ES-I3 (cell line): ENCODE measurements at regions not wholly inside any gene's neighbourhood (a gene's known extent, or its start where the extent isn't known, plus 50 kb on each side); places are given as distances from the start of the nearest gene placed in this dataset.
"Not testable (repeated sequence)": the region's sequence is repeated elsewhere in the genome, so short reads cannot be mapped to it uniquely, and the experiment has no call there.

Source experiments
- H3K36me3 ChIP-seq: 2 replicates; pipeline ENCODE4 v1.6.1; 2013; ENCODE audit warnings: mild to moderate bottlenecking, low read length, control low read depth, moderate library complexity; ENCODE audit not compliant: insufficient read depth
- H3K4me1 ChIP-seq: 2 replicates; pipeline ENCODE4 v1.6.1; 2013; ENCODE audit warnings: mild to moderate bottlenecking, control low read depth, low read length; ENCODE audit not compliant: insufficient read depth
- H3K9ac ChIP-seq: 2 replicates; pipeline ENCODE4 v1.6.1; 2013; ENCODE audit warnings: low read depth, mild to moderate bottlenecking, low read length, moderate library complexity
- H3K9me3 ChIP-seq: 2 replicates; pipeline ENCODE4 v1.6.1; 2013; ENCODE audit warnings: mild to moderate bottlenecking, low read length, moderate library complexity; ENCODE audit not compliant: control insufficient read depth, insufficient read depth

DNA sequence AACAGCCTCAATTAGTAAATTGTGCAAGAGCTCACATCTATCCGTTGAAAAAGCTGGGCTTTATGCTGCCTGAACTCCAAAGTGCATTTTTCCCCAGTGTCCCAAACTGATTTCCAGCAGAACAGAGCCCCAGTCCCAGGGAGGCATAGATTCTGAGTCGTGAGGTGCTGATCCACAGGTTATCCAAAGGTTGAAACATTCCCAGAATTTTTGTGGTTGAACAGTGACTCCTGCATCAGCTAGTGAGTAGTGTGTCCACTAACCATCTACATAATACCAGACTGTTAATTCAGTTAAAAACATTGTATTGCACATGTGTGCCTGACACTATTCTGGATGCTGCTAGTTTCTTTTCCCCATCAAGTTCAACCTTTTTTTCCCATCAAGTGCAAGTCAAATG is 761.5 kb downstream of the GATA3 start:
- no peaks in the 10 kb centered on the region for H3K36me3 ChIP-seq
- no peak overlapping the region for H3K9ac ChIP-seq
- no peaks in the 10 kb centered on the region for H3K9me3 ChIP-seq
- H3K4me1 ChIP-seq: no peaks in the 10 kb centered on the region

DNA sequence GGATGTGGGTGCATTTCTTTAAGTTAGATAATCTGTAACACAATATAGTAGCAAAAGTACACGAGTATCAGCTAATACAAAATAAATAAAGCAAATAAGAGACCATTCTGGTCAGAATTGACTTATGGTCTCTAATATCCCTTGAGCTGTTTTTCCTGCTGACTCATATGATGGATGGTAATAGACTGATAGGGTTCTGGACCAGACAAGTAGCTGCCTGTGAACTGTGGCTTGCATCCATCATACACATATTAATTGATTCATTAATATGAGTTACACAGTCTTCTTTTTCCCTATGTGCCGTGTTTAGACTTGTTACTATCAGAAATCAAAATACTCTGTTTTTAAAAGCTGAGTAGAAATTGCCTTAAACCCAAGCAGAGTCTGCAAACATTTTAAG is 762.8 kb downstream of the GATA3 start:
- Histone ChIP-seq H3K9ac (no peak overlapping the region), H3K4me1 (no peaks in the 10 kb centered on the region), H3K36me3 (no peaks in the 10 kb centered on the region), H3K9me3 (no peaks in the 10 kb centered on the region)

DNA sequence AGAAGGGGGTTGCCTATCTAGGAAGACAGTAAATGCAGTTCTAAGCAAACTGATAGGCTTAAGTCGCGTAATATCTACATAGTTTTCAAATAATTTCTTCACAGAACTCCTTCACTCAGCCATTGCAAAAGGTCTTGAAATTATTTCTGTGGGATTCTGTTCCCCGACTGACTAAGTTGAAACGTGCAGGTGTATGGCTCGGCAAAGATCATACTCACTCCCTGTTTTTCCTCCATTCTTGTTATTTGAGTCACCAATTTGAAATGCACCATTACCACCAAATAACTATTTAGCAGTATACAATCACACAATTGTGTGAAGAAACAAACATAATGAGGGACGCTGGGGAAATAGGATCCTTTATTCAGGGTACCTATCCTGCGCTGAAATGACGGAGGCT is 771.1 kb downstream of the GATA3 start:
- Histone ChIP-seq H3K4me1 (no peaks in the 10 kb centered on the region), H3K9ac (no peak overlapping the region), H3K36me3 (no peaks in the 10 kb centered on the region), H3K9me3 (no peaks in the 10 kb centered on the region)

DNA sequence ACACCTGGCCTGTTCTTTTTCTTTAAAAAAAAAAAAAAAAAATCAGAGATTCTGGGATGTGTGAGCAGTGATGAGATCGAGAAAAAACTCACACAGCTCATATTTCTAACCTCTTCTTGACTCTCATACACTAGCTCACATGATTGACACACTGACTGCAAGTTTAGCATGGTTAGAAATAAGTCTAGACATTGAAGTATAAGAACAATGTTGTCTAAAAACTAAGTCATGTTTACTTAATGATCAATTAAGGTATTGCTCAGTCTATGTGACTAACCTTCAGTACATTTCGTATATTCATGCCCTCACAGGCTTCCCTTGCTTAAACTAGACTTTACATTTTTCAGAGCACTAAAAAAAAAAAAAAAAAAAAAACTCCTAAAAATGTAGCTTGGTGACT is 775.1 kb downstream of the GATA3 start:
- H3K9ac ChIP-seq: no peak overlapping the region
- H3K9me3 ChIP-seq: no peaks in the 10 kb centered on the region
- H3K36me3 ChIP-seq: no peaks in the 10 kb centered on the region
- H3K4me1 ChIP-seq: no peaks in the 10 kb centered on the region

DNA sequence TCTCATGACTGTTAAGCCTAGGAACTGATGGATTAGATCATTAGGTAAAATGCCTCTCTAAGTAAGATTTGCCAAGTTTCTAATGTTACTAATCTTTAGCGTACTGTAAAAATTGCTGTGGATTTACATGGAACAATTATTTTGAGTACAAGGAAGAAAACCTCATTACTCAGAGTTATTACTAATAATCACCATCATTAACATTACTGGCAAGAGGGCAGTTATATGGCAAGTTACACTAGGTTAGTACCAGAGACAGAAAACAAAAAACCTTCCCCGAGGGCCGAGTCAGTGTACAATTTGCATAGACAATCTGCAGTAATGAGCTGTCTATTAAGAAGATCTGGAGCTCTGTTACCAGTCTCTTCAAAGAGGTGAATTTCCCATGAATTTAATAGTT is 775.6 kb downstream of the GATA3 start:
- Histone ChIP-seq H3K9me3 (no peaks in the 10 kb centered on the region), H3K4me1 (no peaks in the 10 kb centered on the region), H3K9ac (no peak overlapping the region), H3K36me3 (no peaks in the 10 kb centered on the region)

DNA sequence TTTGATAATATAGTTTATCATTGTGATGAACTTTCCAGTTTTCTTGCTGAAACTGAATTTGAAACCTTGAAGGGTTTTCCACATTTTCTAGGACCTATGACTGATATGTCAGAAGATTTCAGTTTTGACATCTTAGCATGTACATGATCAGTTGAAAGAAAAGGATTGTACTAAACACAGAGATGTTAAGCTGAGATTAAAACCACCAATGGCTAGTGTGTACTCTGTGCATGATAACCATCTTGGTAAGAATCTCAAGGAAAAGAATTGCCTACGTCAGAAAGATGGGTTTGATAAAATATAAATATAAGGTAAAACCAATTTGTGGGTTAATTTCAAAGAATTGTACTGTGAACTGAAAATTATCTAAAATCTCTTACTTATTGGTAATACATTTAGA is 776.4 kb downstream of the GATA3 start:
- no peaks in the 10 kb centered on the region for H3K9me3 ChIP-seq
- H3K4me1 ChIP-seq: no peaks in the 10 kb centered on the region
- no peak overlapping the region for H3K9ac ChIP-seq
- no peaks in the 10 kb centered on the region for H3K36me3 ChIP-seq

DNA sequence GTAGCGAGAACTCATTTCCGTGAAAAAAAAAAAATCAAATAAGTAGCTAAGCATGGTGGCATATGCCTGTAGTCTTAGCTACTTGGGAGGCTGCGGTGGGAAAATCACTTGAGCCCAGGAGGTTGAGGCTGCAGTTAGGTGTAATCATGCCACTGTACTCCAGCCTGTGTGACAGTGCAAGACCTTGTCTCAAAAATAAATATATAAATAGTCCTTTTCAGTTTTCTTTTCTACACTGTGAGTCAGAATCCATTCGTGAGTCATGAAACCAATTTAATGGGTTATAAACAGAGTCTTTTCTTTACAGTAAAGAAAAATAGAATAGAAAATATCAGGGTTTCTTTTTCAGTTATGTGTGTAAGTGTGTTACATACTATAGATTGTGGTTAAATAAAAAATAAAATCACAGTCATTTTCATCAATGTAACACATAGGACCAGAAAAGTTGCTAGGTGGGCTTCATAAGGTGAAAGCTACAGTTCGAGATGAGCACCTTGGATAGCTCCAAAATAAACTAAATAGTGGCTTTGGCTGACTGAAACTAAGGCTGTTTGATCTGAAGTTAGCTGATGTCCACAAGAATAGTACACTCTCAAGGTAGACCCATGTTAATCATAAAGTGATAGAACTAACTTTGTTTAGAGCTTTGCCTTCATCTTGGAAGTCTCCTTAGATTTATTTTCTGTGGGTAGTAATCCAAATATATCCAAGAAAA is 781.1 kb downstream of the GATA3 start:
- Histone ChIP-seq H3K36me3 (no peaks in the 10 kb centered on the region), H3K4me1 (peaks cover 1% of the 10 kb centered on the region; the same call in 1 of the 2 replicates), H3K9ac (no peak overlapping the region), H3K9me3 (no peaks in the 10 kb centered on the region)

DNA sequence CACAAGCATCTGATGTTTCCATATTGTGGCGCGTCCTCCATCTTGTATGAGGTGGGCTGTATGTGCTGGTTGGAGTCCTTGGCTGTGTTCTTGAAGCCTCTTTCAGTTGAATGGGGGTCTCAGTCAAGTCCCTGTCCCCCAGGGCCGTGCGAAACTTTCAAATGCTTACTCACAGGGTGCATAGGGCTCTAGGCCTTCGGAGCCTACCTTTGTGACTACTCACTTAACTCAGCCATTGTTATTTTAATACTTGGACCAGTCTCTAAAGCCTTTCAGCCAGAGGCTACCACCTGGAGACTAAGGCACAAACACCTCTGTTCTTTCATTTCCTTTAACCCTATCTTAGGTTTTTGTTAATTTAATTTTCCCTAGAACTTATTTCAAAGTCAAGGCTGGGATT is 785.9 kb downstream of the GATA3 start:
- Histone ChIP-seq H3K36me3 (no peaks in the 10 kb centered on the region), H3K9me3 (no peaks in the 10 kb centered on the region), H3K4me1 (peaks cover 7% of the 10 kb centered on the region), H3K9ac (no peak overlapping the region)

DNA sequence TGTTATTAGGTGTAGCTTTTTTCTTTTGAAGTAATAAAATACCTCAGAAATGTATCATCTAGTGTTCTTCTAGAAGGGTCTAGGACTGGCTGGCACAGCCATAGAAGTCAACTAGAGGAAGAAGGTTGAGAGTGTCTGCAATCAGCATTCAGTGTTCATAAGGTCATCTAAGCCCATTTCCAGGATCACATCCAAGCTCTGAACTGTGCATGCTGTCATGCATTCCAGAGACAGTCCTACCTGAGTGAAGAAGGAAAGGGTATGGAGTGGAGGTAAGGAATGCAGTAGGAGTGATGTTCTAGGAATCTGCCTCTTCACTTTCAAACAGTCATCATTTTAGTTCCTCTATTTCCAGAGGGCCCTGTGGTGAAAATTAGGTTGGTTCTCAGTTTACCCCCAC is 789.7 kb downstream of the GATA3 start:
- Histone ChIP-seq H3K36me3 (no peaks in the 10 kb centered on the region), H3K9me3 (no peaks in the 10 kb centered on the region), H3K4me1 (peaks cover 7% of the 10 kb centered on the region), H3K9ac (no peak overlapping the region)

DNA sequence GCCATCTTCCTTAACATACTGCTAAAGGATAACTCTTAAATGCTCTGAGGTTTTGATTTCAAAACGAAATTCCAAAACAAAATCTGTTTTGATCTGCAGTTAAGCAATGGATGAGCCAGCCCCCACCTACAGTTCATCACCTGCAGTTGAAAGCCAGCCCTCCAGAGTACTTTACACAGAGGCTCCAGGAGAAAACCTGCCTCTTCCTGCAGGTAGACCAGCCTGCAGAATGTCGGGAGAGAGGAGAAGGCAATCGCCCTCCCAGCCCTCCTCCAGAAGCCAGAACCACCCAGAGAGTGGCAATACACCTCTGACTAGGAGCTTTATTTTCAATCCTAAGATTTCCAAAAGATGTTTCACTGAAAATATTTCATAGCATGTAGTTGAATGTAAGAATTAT is 798.1 kb downstream of the GATA3 start:
- H3K4me1 ChIP-seq: no peaks in the 10 kb centered on the region
- H3K9ac ChIP-seq: no peak overlapping the region
- no peaks in the 10 kb centered on the region for H3K36me3 ChIP-seq
- no peaks in the 10 kb centered on the region for H3K9me3 ChIP-seq

DNA sequence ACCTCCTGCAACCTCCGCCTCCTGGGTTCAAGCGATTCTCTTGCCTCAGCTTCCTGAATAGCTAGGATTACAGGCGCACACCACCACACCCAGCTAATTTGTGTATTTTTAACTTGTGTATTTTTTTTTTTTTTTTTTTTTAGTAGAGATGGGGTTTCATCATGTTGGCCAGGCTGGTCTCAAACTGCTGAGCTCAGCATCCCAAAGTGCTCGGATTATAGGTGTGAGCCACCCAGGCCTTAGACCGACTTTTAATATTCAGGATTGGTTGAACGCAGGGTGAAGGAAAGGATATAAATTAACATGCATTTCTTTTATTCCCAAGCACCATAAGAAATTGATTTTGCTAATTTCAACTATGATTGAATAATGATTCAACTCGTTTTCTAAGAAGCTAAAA is 798.6 kb downstream of the GATA3 start:
- Histone ChIP-seq H3K36me3 (no peaks in the 10 kb centered on the region), H3K9me3 (no peaks in the 10 kb centered on the region), H3K9ac (no peak overlapping the region), H3K4me1 (no peaks in the 10 kb centered on the region)

DNA sequence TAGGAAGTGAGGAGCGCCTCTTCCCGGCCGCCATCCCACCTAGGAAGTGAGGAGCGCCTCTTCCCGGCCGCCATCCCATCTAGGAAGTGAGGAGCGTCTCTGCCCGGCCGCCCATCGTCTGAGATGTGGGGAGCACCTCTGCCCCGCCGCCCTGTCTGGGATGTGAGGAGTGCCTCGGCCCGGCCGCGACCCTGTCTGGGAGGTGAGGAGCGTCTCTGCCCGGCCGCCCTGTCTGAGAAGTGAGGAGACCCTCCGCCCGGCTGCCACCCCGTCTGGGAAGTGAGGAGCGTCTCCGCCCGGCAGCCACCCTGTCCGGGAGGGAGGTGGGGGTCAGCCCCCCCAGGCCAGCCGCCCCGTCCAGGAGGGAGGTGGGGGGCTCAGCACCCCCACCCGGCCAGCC is 814.4 kb downstream of the GATA3 start:
- not testable (repeated sequence) for H3K9ac ChIP-seq, H3K4me1 ChIP-seq, H3K36me3 ChIP-seq, H3K9me3 ChIP-seq

DNA sequence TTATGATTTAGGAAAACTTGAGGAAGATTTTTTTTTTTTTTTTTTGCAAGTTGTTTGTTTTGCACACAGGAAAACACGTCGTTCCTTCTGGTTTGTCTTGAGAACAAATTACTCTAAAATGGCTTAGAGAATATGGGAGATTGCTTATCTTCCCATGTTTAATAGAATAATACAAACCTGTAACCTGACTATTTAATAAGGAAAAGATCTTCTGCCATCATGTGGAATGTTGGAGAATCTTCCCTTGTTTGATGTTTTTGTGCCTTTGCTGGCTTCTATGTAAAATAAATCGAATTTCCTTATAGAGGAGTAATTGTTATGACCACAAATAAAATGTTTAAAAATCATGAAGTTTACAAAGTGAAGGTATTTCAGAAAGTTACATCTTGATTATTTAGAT is 818.8 kb downstream of the GATA3 start:
- H3K9ac ChIP-seq: no peak overlapping the region
- H3K36me3 ChIP-seq: no peaks in the 10 kb centered on the region
- H3K4me1 ChIP-seq: no peaks in the 10 kb centered on the region
- H3K9me3 ChIP-seq: no peaks in the 10 kb centered on the region

DNA sequence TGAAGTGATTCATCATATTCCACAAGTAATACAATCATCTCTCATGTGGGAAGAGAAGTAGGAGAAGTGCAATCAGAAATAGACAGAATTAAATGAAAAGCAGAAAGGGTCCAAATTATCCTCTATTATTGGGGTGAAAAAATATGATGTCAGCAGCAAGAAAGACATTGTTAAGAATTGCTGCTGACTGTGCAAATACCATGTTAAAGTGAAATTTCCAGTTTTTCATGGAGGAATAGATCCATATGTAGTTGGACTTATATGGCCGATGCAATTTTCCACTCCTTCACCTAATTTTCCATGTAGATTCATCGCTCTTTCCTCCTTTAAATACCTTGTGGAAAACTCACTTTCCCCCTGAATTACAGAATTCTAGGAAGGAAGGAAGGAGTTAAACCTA is 819.8 kb downstream of the GATA3 start:
- Histone ChIP-seq H3K4me1 (no peaks in the 10 kb centered on the region), H3K9ac (no peak overlapping the region), H3K9me3 (no peaks in the 10 kb centered on the region), H3K36me3 (no peaks in the 10 kb centered on the region)

DNA sequence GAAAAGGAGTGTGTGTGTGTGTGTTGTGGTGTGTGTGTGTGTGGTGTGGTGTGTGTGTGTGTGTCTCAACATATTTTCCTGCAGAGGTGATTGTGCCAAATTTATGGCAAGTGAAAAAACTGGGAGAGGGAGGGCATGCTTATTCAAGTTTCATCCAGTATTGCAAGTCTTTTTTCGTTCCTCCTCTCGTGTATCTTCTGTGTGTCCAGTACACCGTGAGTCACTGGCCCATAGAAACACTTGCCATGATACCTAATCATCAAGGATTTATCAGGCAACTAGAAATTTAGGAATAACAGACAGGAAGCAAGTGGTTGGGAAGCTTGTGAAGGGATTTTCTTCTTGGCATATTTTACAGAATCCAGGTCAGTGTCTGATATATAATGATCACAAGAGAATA is 820.5 kb downstream of the GATA3 start:
- no peaks in the 10 kb centered on the region for H3K9me3 ChIP-seq
- no peaks in the 10 kb centered on the region for H3K4me1 ChIP-seq

DNA sequence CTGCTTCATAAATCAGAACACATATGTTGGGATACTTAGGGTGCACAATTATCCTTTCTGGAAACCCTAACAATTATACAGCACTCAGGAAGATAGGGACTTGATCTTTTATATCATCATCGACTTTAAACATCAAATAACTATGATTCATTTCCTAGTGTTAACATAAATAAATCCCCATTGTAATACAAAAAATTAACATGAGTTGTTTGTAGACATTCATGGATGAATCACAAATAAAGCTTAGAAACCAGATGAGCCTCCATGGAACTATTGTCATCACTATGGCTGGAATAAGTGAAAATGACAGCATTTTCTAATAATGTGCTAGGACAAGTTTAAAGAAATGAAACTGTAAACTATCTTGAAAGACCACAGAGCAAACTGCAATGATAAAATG is 821.7 kb downstream of the GATA3 start:
- no peaks in the 10 kb centered on the region for H3K4me1 ChIP-seq
- H3K9me3 ChIP-seq: no peaks in the 10 kb centered on the region
- no peaks in the 10 kb centered on the region for H3K36me3 ChIP-seq
- no peak overlapping the region for H3K9ac ChIP-seq

More for the DNA sequence above, 820.5 kb downstream of the GATA3 start:
- H3K9ac ChIP-seq: no peak overlapping the region
- no peaks in the 10 kb centered on the region for H3K36me3 ChIP-seq
